Astrocyte (in vitro differentiated cells and primary cell): ENCODE measurements at regions not wholly inside any gene's neighbourhood (a gene's known extent, or its start where the extent isn't known, plus 50 kb on each side); places are given as distances from the start of the nearest gene placed in this dataset.
"Not testable (repeated sequence)": the region's sequence is repeated elsewhere in the genome, so short reads cannot be mapped to it uniquely, and the experiment has no call there.

Experiments used
- DNase-seq: peaks from one replicate; pipeline ENCODE4 v3.0.0-alpha.2; 2010; ENCODE audit warnings: low read depth
- FAIRE-seq: peaks from 2 replicates; lab custom pipeline; 2011; peaks lifted over from hg19 to GRCh38; lab: Jason Lieb, UNC
- H2AFZ ChIP-seq: 2 replicates; pipeline ENCODE4 v1.6.0; 2012; ENCODE audit warnings: low read depth, low read length, inconsistent platforms
- H3K27ac ChIP-seq: 2 replicates; pipeline ENCODE4 v1.5.1; 2011; ENCODE audit warnings: low read depth, low read length, inconsistent platforms
- H3K27me3 ChIP-seq: 2 replicates; pipeline ENCODE4 v1.6.0; 2011; ENCODE audit warnings: low read length, inconsistent platforms; ENCODE audit not compliant: insufficient read depth
- H3K36me3 ChIP-seq: 2 replicates; pipeline ENCODE4 v1.5.1; 2011; ENCODE audit warnings: low read length, inconsistent platforms; ENCODE audit not compliant: insufficient read depth
- H3K4me1 ChIP-seq: 2 replicates; pipeline ENCODE4 v1.5.1; 2011; ENCODE audit warnings: low read length, inconsistent platforms; ENCODE audit not compliant: insufficient read depth
- H3K4me2 ChIP-seq: 2 replicates; pipeline ENCODE4 v1.6.0; 2012; ENCODE audit warnings: low read length, inconsistent platforms
- H3K4me3 ChIP-seq: 2 replicates; pipeline ENCODE4 v1.5.1; 2011; ENCODE audit warnings: low read depth, mild to moderate bottlenecking, low read length, inconsistent platforms; ENCODE audit not compliant: insufficient read depth
- H3K79me2 ChIP-seq: 2 replicates; pipeline ENCODE4 v1.6.0; 2012; ENCODE audit warnings: mild to moderate bottlenecking, low read length, inconsistent platforms; ENCODE audit not compliant: insufficient read depth
- H3K9ac ChIP-seq: 2 replicates; pipeline ENCODE4 v1.6.0; 2012; ENCODE audit warnings: mild to moderate bottlenecking, low read length, inconsistent platforms
- H3K9me3 ChIP-seq: 2 replicates; pipeline ENCODE4 v1.5.1; 2012; ENCODE audit warnings: low read depth, mild to moderate bottlenecking, low read length, inconsistent platforms; ENCODE audit not compliant: insufficient read depth
- H4K20me1 ChIP-seq: 2 replicates; pipeline ENCODE4 v1.6.0; 2012; ENCODE audit warnings: low read length, inconsistent platforms; ENCODE audit not compliant: insufficient read depth
- H3K27ac Mint-ChIP-seq: one replicate; pipeline ENCODE4 v1.8.0; 2021; ENCODE audit warnings: mild to moderate bottlenecking, mixed read lengths; ENCODE audit not compliant: unreplicated experiment
- H3K27me3 Mint-ChIP-seq: one replicate; pipeline ENCODE4 v1.8.0; 2021; ENCODE audit warnings: low read depth, mixed read lengths; ENCODE audit not compliant: unreplicated experiment
- H3K36me3 Mint-ChIP-seq: one replicate; pipeline ENCODE4 v1.8.0; 2021; ENCODE audit warnings: low read depth, mixed read lengths; ENCODE audit not compliant: unreplicated experiment
- H3K4me1 Mint-ChIP-seq: one replicate; pipeline ENCODE4 v1.8.0; 2021; ENCODE audit warnings: low read depth, mixed read lengths; ENCODE audit not compliant: unreplicated experiment
- H3K4me3 Mint-ChIP-seq: one replicate; pipeline ENCODE4 v1.8.0; 2021; ENCODE audit warnings: mild to moderate bottlenecking, moderate library complexity, mixed read lengths; ENCODE audit not compliant: unreplicated experiment
- H3K9me3 Mint-ChIP-seq: one replicate; pipeline ENCODE4 v1.8.0; 2021; ENCODE audit warnings: mild to moderate bottlenecking, mixed read lengths; ENCODE audit not compliant: unreplicated experiment

- not testable (repeated sequence) for H3K4me1 ChIP-seq, H3K4me3 Mint-ChIP-seq, H3K9ac ChIP-seq, H3K4me2 ChIP-seq, H3K4me1 Mint-ChIP-seq, H3K27ac Mint-ChIP-seq, H3K9me3 ChIP-seq, H3K27me3 ChIP-seq, H3K36me3 ChIP-seq, FAIRE-seq, H2AFZ ChIP-seq, H3K9me3 Mint-ChIP-seq, H3K36me3 Mint-ChIP-seq, H3K27ac ChIP-seq, H4K20me1 ChIP-seq, DNase-seq, H3K79me2 ChIP-seq, H3K27me3 Mint-ChIP-seq, H3K4me3 ChIP-seq
These were observed 4482.2 kb upstream of the TPTE start for GRCh38 chr21:6039224-6039623.

GRCh38 chr21:6040095-6040494, 4481.3 kb upstream of the TPTE start:
- not testable (repeated sequence) for H3K9me3 Mint-ChIP-seq

GRCh38 chr21:6043430-6044275, 4477.7 kb upstream of the TPTE start:
- H3K4me2 ChIP-seq, H3K27me3 ChIP-seq, H3K36me3 ChIP-seq, H3K4me3 Mint-ChIP-seq, H3K4me1 Mint-ChIP-seq, H3K27ac Mint-ChIP-seq, H3K9me3 Mint-ChIP-seq, H2AFZ ChIP-seq, H3K27ac ChIP-seq, H3K36me3 Mint-ChIP-seq, H3K4me3 ChIP-seq, H3K79me2 ChIP-seq, H3K9ac ChIP-seq, H3K4me1 ChIP-seq, H4K20me1 ChIP-seq, H3K9me3 ChIP-seq, DNase-seq, FAIRE-seq, H3K27me3 Mint-ChIP-seq: not testable (repeated sequence)

More at GRCh38 chr21:6040095-6040494, 4481.3 kb upstream of the TPTE start:
- not testable (repeated sequence) for H3K4me3 ChIP-seq, FAIRE-seq, H3K27ac Mint-ChIP-seq, H4K20me1 ChIP-seq, H3K4me1 Mint-ChIP-seq, H3K27me3 Mint-ChIP-seq, H3K4me3 Mint-ChIP-seq, H2AFZ ChIP-seq, H3K79me2 ChIP-seq, H3K4me1 ChIP-seq, H3K9ac ChIP-seq, H3K36me3 ChIP-seq, H3K4me2 ChIP-seq, DNase-seq, H3K27me3 ChIP-seq, H3K9me3 ChIP-seq, H3K36me3 Mint-ChIP-seq, H3K27ac ChIP-seq

DNA sequence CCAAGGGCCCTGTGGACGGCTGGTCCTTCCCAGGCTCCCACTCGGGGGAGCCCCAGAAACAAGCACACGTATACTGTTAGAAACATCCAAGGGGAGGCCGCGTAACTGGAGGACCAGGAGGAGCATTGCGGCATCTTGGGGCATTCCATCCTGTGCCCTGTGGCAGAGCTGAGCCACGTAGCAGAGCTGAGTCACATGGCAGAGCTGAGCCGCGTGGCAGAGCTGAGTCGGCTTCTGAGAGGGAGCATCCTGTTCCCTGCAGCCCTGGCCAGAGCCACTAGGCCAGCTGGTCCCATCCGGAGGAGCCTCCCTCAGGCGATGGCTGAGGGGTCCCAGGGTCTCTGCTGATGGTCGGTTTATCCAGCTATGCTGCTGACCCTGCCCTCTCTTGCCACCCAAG, 4476.7 kb upstream of the TPTE start:
- H4K20me1 ChIP-seq, H3K9ac ChIP-seq, H3K4me3 ChIP-seq, H3K27me3 ChIP-seq, H3K79me2 ChIP-seq, H3K9me3 ChIP-seq, H3K4me1 ChIP-seq, H3K27ac ChIP-seq, DNase-seq, H3K27ac Mint-ChIP-seq, FAIRE-seq, H2AFZ ChIP-seq, H3K4me3 Mint-ChIP-seq, H3K36me3 ChIP-seq, H3K4me1 Mint-ChIP-seq, H3K27me3 Mint-ChIP-seq, H3K4me2 ChIP-seq, H3K9me3 Mint-ChIP-seq, H3K36me3 Mint-ChIP-seq: not testable (repeated sequence)

GRCh38 chr21:6049930-6050329, 4471.5 kb upstream of the TPTE start:
- not testable (repeated sequence) for H3K79me2 ChIP-seq, H3K4me1 Mint-ChIP-seq, H2AFZ ChIP-seq, H3K4me3 Mint-ChIP-seq, H3K9ac ChIP-seq, H3K9me3 Mint-ChIP-seq, H3K27me3 ChIP-seq, H4K20me1 ChIP-seq, H3K36me3 ChIP-seq, H3K27ac ChIP-seq, H3K4me1 ChIP-seq, H3K36me3 Mint-ChIP-seq, FAIRE-seq, H3K27ac Mint-ChIP-seq, H3K4me3 ChIP-seq, H3K27me3 Mint-ChIP-seq, DNase-seq, H3K9me3 ChIP-seq, H3K4me2 ChIP-seq

DNA sequence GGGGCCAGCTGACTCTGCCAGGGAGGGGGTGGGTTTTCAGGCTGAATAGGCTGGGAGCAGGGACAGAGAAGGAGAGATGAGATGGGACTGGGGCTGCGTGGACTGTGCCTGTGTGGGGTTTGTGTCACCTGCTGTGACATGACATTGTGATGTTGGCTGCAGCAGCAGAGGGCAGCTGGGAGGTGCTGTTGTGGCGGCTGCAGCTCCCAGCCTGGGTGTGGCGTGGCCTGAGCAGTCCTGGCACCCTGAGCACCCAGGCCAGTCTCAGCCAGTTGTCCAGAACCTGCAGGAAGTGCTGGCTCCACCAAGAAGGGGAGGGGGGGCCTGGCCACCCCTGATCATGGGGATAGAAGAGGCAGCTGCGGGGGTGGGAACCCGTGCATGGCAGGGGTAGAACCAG, 4469.3 kb upstream of the TPTE start:
- not testable (repeated sequence) for H3K9me3 ChIP-seq, DNase-seq, H3K4me1 Mint-ChIP-seq, H3K36me3 ChIP-seq, H3K79me2 ChIP-seq, H3K27me3 ChIP-seq, H3K36me3 Mint-ChIP-seq, H3K9ac ChIP-seq, H3K9me3 Mint-ChIP-seq, H3K27me3 Mint-ChIP-seq, H3K4me2 ChIP-seq, H3K4me1 ChIP-seq, H2AFZ ChIP-seq, H3K4me3 ChIP-seq, H3K4me3 Mint-ChIP-seq, H3K27ac ChIP-seq, H3K27ac Mint-ChIP-seq, H4K20me1 ChIP-seq, FAIRE-seq
